IPS DF 19.7 (cell line): ENCODE measurements at regions not wholly inside any gene's neighbourhood (a gene's known extent, or its start where the extent isn't known, plus 50 kb on each side); places are given as distances from the start of the nearest gene placed in this dataset.

Experiments
- DNase-seq: peaks from one replicate; pipeline ENCODE4 v3.0.0-alpha.2; 2013; ENCODE audit warnings: low read depth, low spot score

DNA sequence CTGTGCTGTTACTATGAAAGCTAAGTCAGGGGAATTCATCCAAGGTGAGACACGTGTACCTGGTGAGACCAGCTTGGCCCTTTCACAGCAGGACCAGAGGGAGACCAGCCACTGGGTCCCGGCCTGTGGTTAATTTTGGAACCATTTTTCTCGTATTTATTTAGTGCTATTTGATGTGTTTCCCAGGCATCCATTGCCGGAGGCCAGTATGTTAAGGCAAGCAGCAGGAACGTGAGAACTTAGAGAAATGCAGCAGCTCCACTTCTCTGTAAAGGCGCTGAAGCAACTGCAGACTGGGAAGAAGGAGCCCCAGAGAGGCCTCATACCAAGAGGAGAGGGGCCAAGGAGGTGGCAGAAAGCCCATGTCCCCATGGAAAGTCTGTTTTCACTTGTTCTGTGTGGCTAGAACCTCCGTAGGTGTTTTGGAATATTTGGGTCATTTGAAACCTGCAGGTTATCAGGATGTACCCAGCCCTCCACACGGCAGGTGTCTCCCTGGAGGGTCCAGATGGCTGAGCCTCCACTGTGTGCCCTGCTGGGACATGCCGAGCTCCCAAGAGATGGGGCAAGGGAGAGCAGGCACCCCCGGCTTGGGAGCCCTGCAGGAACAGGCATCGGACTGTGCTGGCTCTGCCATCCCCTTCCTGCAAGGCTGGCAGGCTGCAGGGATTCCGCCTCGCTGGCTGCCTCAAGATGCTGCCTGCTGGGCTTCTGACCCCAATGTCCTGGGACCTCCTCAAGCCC, 256.0 kb upstream of the RAB6C start:
- DNase-seq = no peak

DNA sequence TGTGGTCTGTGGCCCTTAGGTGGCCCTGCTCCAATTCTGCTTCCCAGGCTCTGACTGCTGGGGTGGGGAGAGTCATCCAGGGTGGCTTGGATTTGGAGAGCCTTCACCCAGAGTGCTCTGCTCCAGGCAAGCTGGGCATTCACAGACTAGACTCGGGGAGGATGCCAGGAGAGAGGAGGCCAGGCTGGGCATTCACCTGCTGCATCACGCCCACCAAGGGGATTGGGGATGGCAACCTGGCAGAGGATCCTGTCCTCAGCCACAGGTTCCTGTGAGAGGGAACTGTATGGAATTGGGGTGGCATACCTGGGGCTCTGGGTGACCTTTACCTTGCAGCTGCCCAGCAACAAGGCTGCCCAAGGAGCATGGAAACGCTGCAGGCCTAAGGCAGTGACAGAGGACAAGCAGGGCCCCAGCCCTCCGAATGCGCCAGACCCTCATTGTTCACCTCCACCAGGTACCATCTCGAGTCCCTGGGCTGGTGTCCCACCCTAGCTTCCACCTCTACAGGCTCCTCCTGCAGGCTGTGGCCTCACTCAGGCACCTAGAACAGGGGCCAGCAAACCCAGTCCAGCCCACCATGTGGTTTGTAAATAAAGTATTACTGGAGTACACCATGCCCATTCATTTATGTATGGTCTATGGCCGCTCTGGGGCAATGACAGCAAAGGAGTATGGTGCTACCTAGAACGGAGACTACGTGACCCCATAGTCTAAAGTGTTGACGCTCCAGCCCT, 255.3 kb upstream of the RAB6C start:
- no peak for DNase-seq

- no peak for DNase-seq
Observed at GRCh38 chr2:129726216-129726615, 253.2 kb upstream of the RAB6C start.

GRCh38 chr2:129727286-129727685, 252.2 kb upstream of the RAB6C start:
- no peak for DNase-seq

DNA sequence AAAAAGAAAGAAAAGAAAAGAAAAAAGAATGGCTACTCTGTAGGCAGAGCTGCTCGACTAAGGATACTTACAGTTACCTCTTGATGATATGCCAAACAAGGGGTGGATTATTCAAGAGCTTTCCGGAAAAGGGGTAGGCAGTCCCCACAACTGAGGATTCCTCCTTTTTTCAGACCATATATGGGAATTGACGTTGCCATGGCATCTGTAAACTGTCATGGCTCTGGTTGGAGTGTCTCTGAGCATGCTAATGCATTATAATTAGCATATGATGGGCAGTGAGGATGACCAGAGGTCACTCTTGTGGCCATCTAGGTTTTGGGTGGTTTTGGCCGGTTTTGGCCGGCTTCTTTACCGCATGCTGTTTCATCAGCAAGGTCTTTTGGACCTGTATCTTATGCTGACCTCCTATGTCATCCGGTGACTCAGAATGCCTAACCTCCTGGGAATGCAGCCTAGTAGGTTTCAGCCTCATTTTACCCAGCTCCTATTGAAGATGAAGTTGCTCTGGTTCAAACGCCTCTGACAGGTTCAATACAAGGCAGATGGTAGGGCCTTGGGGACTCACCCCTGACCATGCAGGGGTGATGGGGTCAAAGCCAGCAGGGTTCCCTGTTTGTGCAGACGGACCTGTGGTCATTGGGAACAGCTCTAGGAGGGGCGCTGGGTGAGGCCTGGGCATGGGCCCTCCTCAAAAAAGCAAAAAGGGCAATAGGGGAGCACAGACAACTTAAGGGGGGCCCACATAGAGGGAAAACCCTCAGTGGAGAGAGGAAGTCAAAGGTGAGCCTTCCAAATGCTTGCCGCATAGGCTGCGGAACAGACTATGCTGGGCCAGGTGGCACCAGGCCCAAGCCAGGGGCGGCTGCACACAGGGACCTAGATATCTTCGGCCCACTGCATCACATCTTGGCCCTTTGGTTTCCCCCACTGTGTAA, 251.2 kb upstream of the RAB6C start:
- DNase-seq = no peak

DNA sequence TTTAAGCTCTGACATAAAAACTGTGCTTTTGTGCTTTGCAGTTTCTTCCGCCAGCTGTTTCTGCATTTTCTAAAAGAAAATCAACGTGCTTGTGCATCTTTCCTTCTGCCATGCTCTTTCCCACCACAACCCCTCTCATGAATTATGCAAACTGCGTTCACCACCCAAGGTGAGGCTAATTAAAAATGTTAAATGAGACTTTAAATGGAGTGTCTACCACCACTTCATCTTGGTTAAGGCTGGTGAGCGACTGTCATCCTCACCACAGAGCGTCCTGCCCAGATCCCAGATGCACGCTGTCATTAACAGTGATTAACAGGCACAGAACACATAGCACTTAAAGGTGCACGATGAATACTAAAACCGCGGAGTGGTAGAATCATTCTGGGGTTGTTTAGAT, 250.5 kb upstream of the RAB6C start:
- no peak for DNase-seq

- no peak for DNase-seq
Observed at GRCh38 chr2:129729646-129730045, 249.8 kb upstream of the RAB6C start.

DNA sequence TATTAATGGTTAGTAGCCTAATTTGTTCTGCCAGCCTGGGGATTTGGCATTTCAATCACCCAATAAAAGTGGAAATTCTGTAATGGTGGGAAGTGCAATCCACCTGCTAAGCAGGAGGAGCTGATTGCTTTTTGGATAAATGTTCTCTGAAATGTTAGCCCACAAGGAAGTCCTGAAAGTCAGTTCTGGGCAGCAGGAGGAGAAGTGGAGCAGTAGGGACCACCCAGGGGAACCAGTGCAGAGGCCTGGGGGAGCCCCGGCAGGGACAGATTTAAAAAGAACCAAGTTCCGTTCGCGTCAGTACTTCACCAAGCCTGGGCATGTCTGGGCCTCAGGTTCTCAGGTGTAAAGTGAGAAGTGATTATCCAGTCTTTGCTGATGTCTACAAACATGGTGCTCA, 248.5 kb upstream of the RAB6C start:
- no peak for DNase-seq

- no peak for DNase-seq
Observed at GRCh38 chr2:129731907-129732629, 247.4 kb upstream of the RAB6C start.

- DNase-seq = no peak
Observed at GRCh38 chr2:129732630-129733026, 246.8 kb upstream of the RAB6C start.

DNA sequence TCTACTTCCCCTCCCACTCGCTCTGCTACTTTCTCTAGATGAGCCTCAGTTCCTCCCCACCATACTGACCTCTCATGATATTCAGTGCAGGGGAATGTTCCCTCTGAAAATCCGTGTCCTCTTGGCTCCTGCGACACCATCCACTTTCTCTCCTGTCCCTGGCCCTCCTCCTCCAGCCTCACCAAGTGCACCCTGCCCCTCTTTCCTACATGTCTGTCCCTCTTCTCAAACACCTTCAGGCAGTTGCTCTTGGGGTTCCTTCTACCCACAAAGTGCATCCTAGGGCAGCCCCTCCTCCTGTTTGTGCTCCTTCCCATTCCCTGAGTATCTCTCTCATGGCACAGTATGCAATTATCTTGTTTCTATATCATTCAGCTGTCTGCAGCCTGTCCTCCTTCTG, 246.4 kb upstream of the RAB6C start:
- DNase-seq = no peak

DNA sequence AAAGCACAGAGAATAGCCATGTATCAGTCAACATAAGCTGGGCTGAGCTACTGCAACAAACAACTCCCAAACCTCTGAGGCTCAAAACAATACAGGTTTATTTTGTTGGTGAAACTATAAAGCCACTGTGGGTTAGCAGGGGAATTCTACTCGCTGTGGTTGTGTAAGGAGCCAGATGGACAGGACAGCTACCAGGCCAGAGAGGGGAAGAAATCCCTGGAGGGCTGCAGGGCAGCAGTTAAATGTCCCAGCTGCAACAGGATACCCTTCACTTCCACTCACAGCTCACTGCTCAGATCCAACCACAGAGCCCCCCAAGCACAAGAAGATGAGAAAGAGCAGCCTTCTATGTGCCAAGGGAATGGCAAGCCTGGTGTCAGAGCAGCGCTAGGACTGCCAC, 245.9 kb upstream of the RAB6C start:
- no peak for DNase-seq

- DNase-seq = no peak
Observed at GRCh38 chr2:129734343-129735034, 245.0 kb upstream of the RAB6C start.

- DNase-seq = no peak
Observed at GRCh38 chr2:129735576-129735975, 243.9 kb upstream of the RAB6C start.

- DNase-seq = no peak
Observed at GRCh38 chr2:129737660-129738527, 241.6 kb upstream of the RAB6C start.

GRCh38 chr2:129738799-129739198, 240.7 kb upstream of the RAB6C start:
- DNase-seq = no peak

- DNase-seq = no peak
Observed at GRCh38 chr2:129740504-129740903, 239.0 kb upstream of the RAB6C start.

DNA sequence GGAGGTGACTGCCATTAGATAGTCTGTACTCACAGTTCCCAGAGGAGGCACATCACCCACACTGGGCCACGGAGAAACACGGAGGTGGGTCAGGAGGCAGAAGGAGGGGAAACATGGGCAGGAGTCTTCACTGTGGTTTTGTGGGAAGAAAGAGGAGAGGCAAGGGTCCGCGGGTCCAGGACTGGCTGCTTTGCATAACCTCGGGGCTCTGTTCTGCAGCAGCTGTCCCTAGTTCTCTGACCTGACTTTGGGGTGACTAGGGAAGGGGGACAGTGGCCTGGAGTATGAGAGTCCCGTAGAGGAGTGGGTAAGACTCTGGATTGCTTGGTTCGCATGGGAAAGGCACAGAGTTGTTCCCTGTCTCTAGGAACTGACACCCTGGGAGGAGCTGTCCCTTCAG, 238.3 kb upstream of the RAB6C start:
- no peak for DNase-seq

GRCh38 chr2:129741623-129742022, 237.8 kb upstream of the RAB6C start:
- DNase-seq = no peak
